GM13977 (cell line): ENCODE measurements at regions not wholly inside any gene's neighbourhood (a gene's known extent, or its start where the extent isn't known, plus 50 kb on each side); places are given as distances from the start of the nearest gene placed in this dataset.

Source experiments
- DNase-seq: peaks from one replicate; pipeline ENCODE4 v3.0.0; 2012; ENCODE audit warnings: low spot score
- CTCF ChIP-seq: IDR thresholded peaks from 2 replicates; pipeline ENCODE4 v1.5.1; 2012; ENCODE audit warnings: mild to moderate bottlenecking, control low read depth; ENCODE audit not compliant: insufficient read depth; ENCODE audit errors: extremely low read depth, missing control alignments
- in situ Hi-C: fragments of 300-500 bp; cut with MboI; formaldehyde crosslinking; loops from one replicate; pipeline ENCODE4 v1.12.0; 2022; ENCODE audit warnings: low sequenced_read_pairs, low pct_unique_long_range_greater_than_20kb, mixed read lengths, inconsistent platforms; ENCODE audit not compliant: unreplicated experiment

DNA sequence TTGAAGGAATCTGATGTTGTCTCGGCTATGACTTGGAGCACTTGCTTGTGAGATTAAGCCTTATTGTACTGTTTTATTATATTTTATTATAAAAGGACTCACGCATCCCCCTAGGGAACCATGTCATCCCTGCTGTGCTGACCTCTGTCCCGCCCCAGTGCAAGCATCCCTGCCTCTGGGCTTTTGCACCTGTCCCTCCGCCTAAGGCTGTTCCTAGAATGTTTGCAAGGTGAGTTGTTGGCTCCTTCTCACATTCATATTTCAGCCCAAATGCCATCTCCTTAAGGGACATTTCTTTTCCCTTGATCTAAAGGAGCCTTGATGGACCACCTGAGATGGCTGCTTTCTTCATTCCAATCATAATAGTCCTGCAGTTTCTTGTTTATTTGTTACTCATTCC lies 236.9 kb upstream of the IGFBP3 start:
- TF ChIP-seq CTCF = no peak
- in situ Hi-C loops = no loop called here
- DNase-seq = no peak

- TF ChIP-seq CTCF = no peak
- in situ Hi-C loops = no loop called here
- no peak for DNase-seq
Measured at GRCh38 chr7:46157404-46157803, 236.3 kb upstream of the IGFBP3 start.

GRCh38 chr7:46156853-46157252 lies 235.8 kb upstream of the IGFBP3 start:
- DNase-seq = no peak
- TF ChIP-seq CTCF = no peak
- in situ Hi-C loops = no loop called here

GRCh38 chr7:46156086-46156485 lies 235.0 kb upstream of the IGFBP3 start:
- in situ Hi-C loops = no loop called here
- TF ChIP-seq CTCF = no peak

GRCh38 chr7:46155367-46155766 lies 234.3 kb upstream of the IGFBP3 start:
- no peak for TF ChIP-seq CTCF
- no peak for DNase-seq
- in situ Hi-C loops = no loop called here

More at GRCh38 chr7:46156086-46156485, 235.0 kb upstream of the IGFBP3 start:
- no peak for DNase-seq

DNA sequence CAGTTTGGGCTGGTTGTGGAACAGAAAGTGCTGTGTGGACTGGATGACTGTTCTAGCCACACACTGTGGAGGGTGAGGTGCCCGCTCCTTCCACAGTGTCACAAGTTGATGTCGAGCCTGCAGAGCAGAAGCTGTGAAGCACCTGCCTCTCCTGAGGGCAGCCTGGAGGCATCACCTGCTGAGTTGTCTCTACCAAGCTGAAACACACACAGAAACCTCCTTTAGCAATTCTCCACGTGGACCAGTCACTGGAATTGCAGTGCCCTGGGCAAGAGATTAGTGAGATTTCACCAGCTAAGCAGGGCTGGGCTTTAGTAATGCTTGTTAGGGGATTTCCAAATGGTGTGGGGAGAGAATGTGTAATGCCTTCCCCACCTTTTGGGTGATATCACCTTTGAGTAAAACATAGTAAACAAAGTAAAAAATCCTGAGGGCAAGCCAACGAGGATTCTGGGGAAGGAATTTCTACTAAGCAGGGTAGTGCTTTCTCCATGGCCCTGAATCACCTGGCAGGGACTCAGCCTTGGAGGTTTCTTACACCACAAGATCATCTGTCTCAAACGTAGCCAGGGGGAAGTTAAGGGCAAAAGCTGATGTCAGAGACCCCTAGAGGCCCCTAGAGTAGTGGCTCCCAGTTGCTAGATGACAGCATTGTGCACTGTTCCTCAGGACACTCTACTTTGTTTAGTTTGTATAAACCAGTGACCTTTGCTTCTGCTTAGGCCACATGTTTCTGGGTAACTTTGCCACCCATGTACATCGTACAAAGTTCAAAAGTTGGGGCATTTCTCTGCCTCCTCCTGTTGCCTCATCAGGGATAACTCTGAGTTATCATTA lies 233.1 kb upstream of the IGFBP3 start:
- DNase-seq = peak; percentile 18
- no peak for TF ChIP-seq CTCF
- in situ Hi-C loops = no loop called here
